HepG2 (cell line): ENCODE measurements at regions not wholly inside any gene's neighbourhood (a gene's known extent, or its start where the extent isn't known, plus 50 kb on each side); places are given as distances from the start of the nearest gene placed in this dataset.

ENCODE experiments used
- ATAC-seq: fragments of 200-7000 bp; cut with Tn5 transposase; 3 replicates; pipeline ENCODE4 v1.9.1; 2020; ENCODE audit warnings: mild to moderate bottlenecking, moderate library complexity
- BruUV-seq: library from RNA; stranded (reverse); fragments of 400-500 nt; replicated peaks from 2 replicates; lab custom pipeline; 2021; lab: Mats Ljungman, UMichigan
- CTCF ChIA-PET: fragments of 300-600 bp; formaldehyde crosslinking; extraction: SDS; loops from one replicate; lab custom pipeline; 2021; ENCODE audit warnings: low total read pairs, inconsistent platforms, low intra/inter-chr PET ratio; lab: Yijun Ruan, JAX
- POLR2A ChIA-PET: fragments of 350-600 bp; sonication (Branson Sonifier 250); formaldehyde crosslinking; loops from one replicate; lab custom pipeline; 2020; ENCODE audit warnings: antibody characterized with exemption, inconsistent platforms; lab: Yijun Ruan, JAX
- DNase-seq: peaks from one replicate; pipeline ENCODE4 v3.0.0-alpha.2; 2015; ENCODE audit warnings: low spot score
- FAIRE-seq: peaks from 3 replicates; lab custom pipeline; 2011; peaks lifted over from hg19 to GRCh38; lab: Jason Lieb, UNC
- H2AFZ ChIP-seq: one replicate; pipeline ENCODE4 v1.6.1; 2011; ENCODE audit warnings: low read length, inconsistent platforms
- H3K27ac ChIP-seq: fragments of 300-600 bp; 3 replicates; pipeline ENCODE4 v1.8.0; 2011; ENCODE audit warnings: mixed run types, mild to moderate bottlenecking, mixed read lengths, low read length, inconsistent platforms; ENCODE audit not compliant: insufficient read depth; ENCODE audit errors: extremely low read length
- H3K27me3 ChIP-seq, 2 experiments: fragments of 200-600 bp in 1 of 2; 2 replicates in 1 of 2; 3 replicates in 1 of 2; pipeline versions ENCODE4 v1.6.0 to v1.8.0; 2011; ENCODE audit warnings: low read length in 2 of 2, mild to moderate bottlenecking in 2 of 2, moderate library complexity in 2 of 2, inconsistent platforms in 1 of 2; ENCODE audit not compliant: insufficient read depth in 2 of 2, control insufficient read depth in 1 of 2
- H3K36me3 ChIP-seq, 2 experiments: fragments of 200-600 bp in 1 of 2; replicated peaks in 1 of 2; 2 replicates in 1 of 2; 3 replicates in 1 of 2; pipeline versions ENCODE4 v1.5.1 to v1.8.0; 2011; ENCODE audit warnings: low read length in 2 of 2, inconsistent platforms in 1 of 2; ENCODE audit not compliant: insufficient read depth in 2 of 2, control insufficient read depth in 1 of 2
- H3K4me1 ChIP-seq: 2 replicates; pipeline ENCODE4 v1.5.1; 2012; ENCODE audit warnings: low read length, inconsistent platforms; ENCODE audit not compliant: insufficient read depth
- H3K4me2 ChIP-seq: 2 replicates; pipeline ENCODE4 v1.6.0; 2011; ENCODE audit warnings: low read depth, low read length, inconsistent platforms
- H3K4me3 ChIP-seq, 3 experiments: fragments of 200-600 bp in 1 of 3; sonication (generic), shearing (Covaris generic) in 1 of 3; replicated peaks in 1 of 3; 2 replicates each; pipeline ENCODE4 v1.5.1; 2011 to 2016; ENCODE audit warnings: low read length in 3 of 3, inconsistent platforms in 2 of 3, low read depth in 2 of 3, mild to moderate bottlenecking in 2 of 3, control low read depth in 1 of 3, mixed read lengths in 1 of 3; ENCODE audit not compliant: insufficient read depth in 1 of 3
- H3K79me2 ChIP-seq: one replicate; pipeline ENCODE4 v1.6.1; 2011; ENCODE audit warnings: low read length, inconsistent platforms; ENCODE audit not compliant: insufficient read depth
- H3K9ac ChIP-seq: 2 replicates; pipeline ENCODE4 v1.6.0; 2011; ENCODE audit warnings: mild to moderate bottlenecking, low read depth, low read length, inconsistent platforms; ENCODE audit not compliant: insufficient read depth
- H3K9me3 ChIP-seq: 2 replicates; pipeline ENCODE4 v1.5.1; 2012; ENCODE audit warnings: mild to moderate bottlenecking, low read length
- H4K20me1 ChIP-seq: 2 replicates; pipeline ENCODE4 v1.6.0; 2011; ENCODE audit warnings: inconsistent platforms, mild to moderate bottlenecking, low read length, moderate library complexity; ENCODE audit not compliant: insufficient read depth
- BCL3 ChIP-seq: sonication (generic); formaldehyde crosslinking; IDR thresholded peaks from 2 replicates; pipeline ENCODE4 v1.5.1; 2020; ENCODE audit warnings: mild to moderate bottlenecking, missing genetic modification reagents, moderate library complexity
- CEBPG ChIP-seq: IDR thresholded peaks from 2 replicates; pipeline ENCODE4 v1.6.1; 2016
- HINFP ChIP-seq: sonication (generic); formaldehyde crosslinking; IDR thresholded peaks from 2 replicates; pipeline ENCODE4 v1.4.0; 2020; ENCODE audit warnings: low read depth, mild to moderate bottlenecking, missing genetic modification reagents
- NFE2 ChIP-seq: sonication (generic); formaldehyde crosslinking; IDR thresholded peaks from 2 replicates; pipeline ENCODE4 v1.4.0; 2020; ENCODE audit warnings: missing genetic modification reagents
- NFYB ChIP-seq: sonication (generic); formaldehyde crosslinking; IDR thresholded peaks from 2 replicates; pipeline ENCODE4 v1.4.0; 2020; ENCODE audit warnings: missing genetic modification reagents
- RCOR2 ChIP-seq: IDR thresholded peaks from 2 replicates; pipeline ENCODE4 v1.6.1; 2016; ENCODE audit warnings: missing biosample characterization, missing genetic modification reagents
- SIN3B ChIP-seq: fragments of 150-350 bp; IDR thresholded peaks from 2 replicates; pipeline ENCODE4 v1.6.1; 2014; ENCODE audit warnings: low read length
- TERF1 ChIP-seq: sonication (generic); formaldehyde crosslinking; IDR thresholded peaks from 2 replicates; pipeline ENCODE4 v1.8.0; 2022; ENCODE audit warnings: mild to moderate bottlenecking, missing genetic modification reagents, moderate library complexity
- ZBTB8A ChIP-seq: sonication (generic); formaldehyde crosslinking; IDR thresholded peaks from 2 replicates; pipeline ENCODE4 v1.4.0; 2020; ENCODE audit warnings: mild to moderate bottlenecking, low read depth, missing genetic modification reagents, borderline replicate concordance
- ZNF18 ChIP-seq: sonication (generic); formaldehyde crosslinking; IDR thresholded peaks from 2 replicates; pipeline ENCODE4 v1.8.0; 2022; ENCODE audit warnings: mild to moderate bottlenecking, missing genetic modification reagents; ENCODE audit not compliant: insufficient replicate concordance
- ZNF232 ChIP-seq: sonication (generic); formaldehyde crosslinking; IDR thresholded peaks from 2 replicates; pipeline ENCODE4 v1.4.0; 2020; ENCODE audit warnings: missing genetic modification reagents, borderline replicate concordance
- ZNF577 ChIP-seq: sonication (generic); formaldehyde crosslinking; IDR thresholded peaks from 2 replicates; pipeline ENCODE4 v1.4.0; 2020; ENCODE audit warnings: mild to moderate bottlenecking, low read depth, missing genetic modification reagents, borderline replicate concordance
- ZNF652 ChIP-seq: IDR thresholded peaks from 2 replicates; pipeline ENCODE4 v1.6.1; 2016; ENCODE audit warnings: low read depth, borderline replicate concordance
- ZNF737 ChIP-seq: sonication (generic); formaldehyde crosslinking; IDR thresholded peaks from 2 replicates; pipeline ENCODE4 v1.5.0; 2020; ENCODE audit warnings: missing genetic modification reagents, mild to moderate bottlenecking, borderline replicate concordance
- WGBS: methylation state at CpG from one replicate; pipeline ENCODE4 v1.1.6; 2017; ENCODE audit warnings: low lambda C conversion rate; 5-methylcytosine and 5-hydroxymethylcytosine counted together
- in situ Hi-C: cut with HindIII; loops from 2 replicates; pipeline ENCODE4 v1.10.0; 2017; ENCODE audit warnings: low pct_unique_long_range_greater_than_20kb; ENCODE audit not compliant: extremely low pct_ligation_motif_present
- intact Hi-C: fragments of 100-400 bp; cut with micrococcal nuclease; formaldehyde crosslinking; loops from one replicate; pipeline ENCODE4 v1.10.0; 2022; ENCODE audit not compliant: unreplicated experiment

- ChIA-PET POLR2A (no interaction called here), CTCF (no interaction called here)
- intact Hi-C loops (no loop called here), in situ Hi-C loops (no loop called here)
- no peak overlapping the region for H3K4me2 ChIP-seq
- DNase-seq (no peak), ATAC-seq (no peak), FAIRE-seq (no peak)
- H4K20me1 ChIP-seq, result no peaks in the 10 kb centered on the region
- no peak overlapping the region for H3K4me3 ChIP-seq
- H3K36me3 ChIP-seq, result no peaks in the 10 kb centered on the region
- H3K9ac ChIP-seq, result no peak overlapping the region
- H3K9me3 ChIP-seq, result peaks cover 11% of the 10 kb centered on the region
- no peak overlapping the region for H2AFZ ChIP-seq
- H3K79me2 ChIP-seq, result no peaks in the 10 kb centered on the region
- peaks cover 4 to 19% of the 10 kb centered on the region in 2 experiments; a peak in 4 of 5 replicates for H3K27me3 ChIP-seq
- WGBS, result 12% methylated on average over 12 of the region's 12 CpGs
- TF ChIP-seq ZNF232 (CRISPR knock-in tag) (no peak), ZNF652 (CRISPR knock-in tag) (no peak), ZNF577 (no peak), ZNF18 (CRISPR knock-in tag) (no peak), RCOR2 (CRISPR knock-in tag) (no peak), NFYB (CRISPR knock-in tag) (no peak), BCL3 (CRISPR knock-in tag) (no peak), ZNF737 (CRISPR knock-in tag) (no peak), CEBPG (CRISPR knock-in tag) (no peak), NFE2 (no peak), HINFP (CRISPR knock-in tag) (no peak), ZBTB8A (CRISPR knock-in tag) (no peak), SIN3B (no peak), TERF1 (no peak)
- no TSS peak for BruUV-seq
- H3K27ac ChIP-seq, result no peak overlapping the region
- no peaks in the 10 kb centered on the region for H3K4me1 ChIP-seq
Measured at GRCh38 chr9:135391759-135392158, 87.8 kb upstream of the PPP1R26 start.
